ENCODE measurements at regions not wholly inside any gene's neighbourhood (a gene's known extent, or its start where the extent isn't known, plus 50 kb on each side); places are given as distances from the start of the nearest gene placed in this dataset.

GRCh38 chr16:87064731-87065445 lies 252.3 kb downstream of the C16orf95 start:
- no peak overlapping the region for H3K27ac ChIP-seq
- no peak for TF ChIP-seq CTCF (IDR thresholded peaks at IDR 0.05)
- no peak overlapping the region for H3K4me3 ChIP-seq
- H3K27me3 ChIP-seq: peaks cover 43% of the 10 kb centered on the region
- H3K9me3 ChIP-seq: no peaks in the 10 kb centered on the region
- no peaks in the 10 kb centered on the region for H3K36me3 ChIP-seq
- no peak for DNase-seq
- no peaks in the 10 kb centered on the region for H3K4me1 ChIP-seq
- ATAC-seq: no peak
- intact Hi-C loops (cut with DNase I): loop anchor here (10.0 kb wide), 1 partner anchor 500 kb away; the partner anchor contains the start of gene FOXC2

GRCh38 chr16:87065446-87066132 lies 251.6 kb downstream of the C16orf95 start:
- intact Hi-C loops (cut with DNase I): loop anchor here (10.0 kb wide), 1 partner anchor 501 kb away; the partner anchor contains the start of gene FOXC2
- peaks cover 50% of the 10 kb centered on the region for H3K27me3 ChIP-seq
- no peak for DNase-seq

GRCh38 chr16:87066133-87067002 lies 250.8 kb downstream of the C16orf95 start:
- no peak for TF ChIP-seq CTCF (IDR thresholded peaks at IDR 0.05)
- intact Hi-C loops (cut with DNase I): loop anchor here (10.0 kb wide), 1 partner anchor 502 kb away; the partner anchor contains the start of gene FOXC2
- DNase-seq: no peak
- H3K36me3 ChIP-seq: no peaks in the 10 kb centered on the region
- H3K27me3 ChIP-seq: peaks cover 53% of the 10 kb centered on the region
- H3K9me3 ChIP-seq: no peaks in the 10 kb centered on the region
- no peaks in the 10 kb centered on the region for H3K4me1 ChIP-seq
- no peak for ATAC-seq
- H3K27ac ChIP-seq: no peak overlapping the region
- H3K4me3 ChIP-seq: no peak overlapping the region

More at GRCh38 chr16:87065446-87066132, 251.6 kb downstream of the C16orf95 start:
- Histone ChIP-seq H3K9me3 (no peaks in the 10 kb centered on the region), H3K27ac (no peak overlapping the region), H3K4me1 (no peaks in the 10 kb centered on the region), H3K4me3 (no peak overlapping the region), H3K36me3 (no peaks in the 10 kb centered on the region)
- ATAC-seq: no peak
- no peak for TF ChIP-seq CTCF (IDR thresholded peaks at IDR 0.05)

GRCh38 chr16:87067003-87067556 lies 250.1 kb downstream of the C16orf95 start:
- Histone ChIP-seq H3K4me1 (no peaks in the 10 kb centered on the region), H3K36me3 (no peaks in the 10 kb centered on the region), H3K27me3 (peaks cover 52% of the 10 kb centered on the region), H3K27ac (no peak overlapping the region), H3K4me3 (no peak overlapping the region), H3K9me3 (no peaks in the 10 kb centered on the region)
- intact Hi-C loops (cut with DNase I): loop anchor here (10.0 kb wide), 1 partner anchor 502 kb away; the partner anchor contains the start of gene FOXC2
- ATAC-seq (no peak), DNase-seq (no peak)
- TF ChIP-seq CTCF (IDR thresholded peaks at IDR 0.05): no peak

Measured in upper lobe of right lung (tissue), 1 donor.